ENCODE measurements at regions not wholly inside any gene's neighbourhood (a gene's known extent, or its start where the extent isn't known, plus 50 kb on each side); places are given as distances from the start of the nearest gene placed in this dataset.
A peak's percentile ranks its signal among the peaks of the same experiment; 100 is the strongest.

- no peak for DNase-seq
Measured at GRCh38 chr15:91559066-91559465, 294.4 kb upstream of the SLCO3A1 start.

- DNase-seq = no peak
Measured at GRCh38 chr15:91561371-91562100, 292.0 kb upstream of the SLCO3A1 start.

GRCh38 chr15:91562698-91563097 is 290.8 kb upstream of the SLCO3A1 start:
- no peak for DNase-seq

GRCh38 chr15:91564631-91565030 is 288.9 kb upstream of the SLCO3A1 start:
- DNase-seq = no peak

- DNase-seq = no peak
Measured at GRCh38 chr15:91566141-91566540, 287.4 kb upstream of the SLCO3A1 start.

GRCh38 chr15:91568036-91568435 is 285.5 kb upstream of the SLCO3A1 start:
- DNase-seq = no peak

GRCh38 chr15:91572110-91572509 is 281.4 kb upstream of the SLCO3A1 start:
- DNase-seq = no peak

GRCh38 chr15:91576096-91576495 is 277.4 kb upstream of the SLCO3A1 start:
- DNase-seq = no peak

- no peak for DNase-seq
Measured at GRCh38 chr15:91578511-91578910, 275.0 kb upstream of the SLCO3A1 start.

GRCh38 chr15:91584895-91585294 is 268.6 kb upstream of the SLCO3A1 start:
- DNase-seq = no peak

GRCh38 chr15:91586560-91586959 is 266.9 kb upstream of the SLCO3A1 start:
- DNase-seq = no peak

- DNase-seq = no peak
Measured at GRCh38 chr15:91589360-91589759, 264.1 kb upstream of the SLCO3A1 start.

- DNase-seq = no peak
Measured at GRCh38 chr15:91592567-91592966, 260.9 kb upstream of the SLCO3A1 start.

GRCh38 chr15:91593067-91593466 is 260.4 kb upstream of the SLCO3A1 start:
- DNase-seq = no peak

- DNase-seq = no peak
Measured at GRCh38 chr15:91593653-91594052, 259.9 kb upstream of the SLCO3A1 start.

- no peak for DNase-seq
Measured at GRCh38 chr15:91599261-91599660, 254.2 kb upstream of the SLCO3A1 start.

GRCh38 chr15:91603384-91604080 is 250.0 kb upstream of the SLCO3A1 start:
- no peak for DNase-seq

- DNase-seq = no peak
Measured at GRCh38 chr15:91604122-91604521, 249.4 kb upstream of the SLCO3A1 start.

- no peak for DNase-seq
Measured at GRCh38 chr15:91605576-91605975, 247.9 kb upstream of the SLCO3A1 start.

GRCh38 chr15:91609231-91609630 is 244.3 kb upstream of the SLCO3A1 start:
- DNase-seq = no peak

GRCh38 chr15:91609966-91610365 is 243.5 kb upstream of the SLCO3A1 start:
- DNase-seq = no peak

GRCh38 chr15:91611561-91612323 is 241.8 kb upstream of the SLCO3A1 start:
- DNase-seq = peak; percentile 37

GRCh38 chr15:91620229-91620628 is 233.3 kb upstream of the SLCO3A1 start:
- DNase-seq = no peak
